C4-2B (cell line): ENCODE measurements at regions not wholly inside any gene's neighbourhood (a gene's known extent, or its start where the extent isn't known, plus 50 kb on each side); places are given as distances from the start of the nearest gene placed in this dataset.

Experiments
- H3K27ac ChIP-seq: fragments of 450-650 bp; 2 replicates; pipeline ENCODE4 v1.5.1; 2017
- ZFX ChIP-seq: fragments of 450-650 bp; IDR thresholded peaks from 2 replicates; pipeline ENCODE4 v1.6.1; 2017
- TF ChIP-seq, protein P1 (sequence below): fragments of 450-650 bp; conservative IDR thresholded peaks from 2 replicates; pipeline ENCODE4 v1.5.1; 2017; ENCODE audit warnings: mild to moderate bottlenecking

DNA sequence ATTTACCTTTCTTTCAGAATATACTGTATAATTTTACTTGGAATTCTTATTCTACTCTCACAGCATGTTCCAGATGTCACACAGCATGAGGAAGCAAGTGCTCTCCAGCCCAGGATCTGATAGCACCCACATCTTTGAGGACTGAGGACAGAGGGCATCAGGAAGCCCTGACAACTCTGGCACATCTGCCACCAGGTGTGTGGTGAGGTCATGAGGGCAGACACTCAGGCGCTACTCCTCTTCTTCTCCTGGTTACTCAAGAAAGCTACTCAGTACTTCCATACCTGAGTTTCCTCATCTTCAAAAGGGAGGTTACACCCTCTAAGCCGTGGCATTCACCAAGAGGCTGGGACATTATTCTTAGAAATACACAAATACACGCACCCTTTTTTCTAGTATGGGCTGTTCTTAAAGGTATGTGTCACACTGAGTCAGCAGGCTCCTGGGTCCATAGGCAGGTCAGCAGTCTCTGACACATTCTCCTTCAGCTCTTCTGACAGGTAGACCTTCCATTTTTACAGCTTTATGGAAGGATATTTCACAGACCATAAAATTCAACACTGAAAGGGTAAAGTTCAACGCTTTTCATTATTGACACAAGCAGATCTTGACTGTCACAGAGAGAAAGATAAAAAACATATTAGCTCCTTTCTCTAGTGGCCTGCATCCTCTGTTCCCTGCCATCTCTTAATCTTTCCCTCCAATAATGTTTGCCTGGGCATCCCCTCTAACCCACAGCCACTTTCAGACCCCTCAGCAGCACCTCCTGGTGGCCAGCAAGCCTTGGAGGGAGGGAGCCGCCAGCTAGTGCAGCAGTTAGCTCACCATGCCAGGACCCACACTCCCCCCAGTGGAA, 103.2 kb upstream of the TJP1 start:
- TF ChIP-seq, protein P1, sequence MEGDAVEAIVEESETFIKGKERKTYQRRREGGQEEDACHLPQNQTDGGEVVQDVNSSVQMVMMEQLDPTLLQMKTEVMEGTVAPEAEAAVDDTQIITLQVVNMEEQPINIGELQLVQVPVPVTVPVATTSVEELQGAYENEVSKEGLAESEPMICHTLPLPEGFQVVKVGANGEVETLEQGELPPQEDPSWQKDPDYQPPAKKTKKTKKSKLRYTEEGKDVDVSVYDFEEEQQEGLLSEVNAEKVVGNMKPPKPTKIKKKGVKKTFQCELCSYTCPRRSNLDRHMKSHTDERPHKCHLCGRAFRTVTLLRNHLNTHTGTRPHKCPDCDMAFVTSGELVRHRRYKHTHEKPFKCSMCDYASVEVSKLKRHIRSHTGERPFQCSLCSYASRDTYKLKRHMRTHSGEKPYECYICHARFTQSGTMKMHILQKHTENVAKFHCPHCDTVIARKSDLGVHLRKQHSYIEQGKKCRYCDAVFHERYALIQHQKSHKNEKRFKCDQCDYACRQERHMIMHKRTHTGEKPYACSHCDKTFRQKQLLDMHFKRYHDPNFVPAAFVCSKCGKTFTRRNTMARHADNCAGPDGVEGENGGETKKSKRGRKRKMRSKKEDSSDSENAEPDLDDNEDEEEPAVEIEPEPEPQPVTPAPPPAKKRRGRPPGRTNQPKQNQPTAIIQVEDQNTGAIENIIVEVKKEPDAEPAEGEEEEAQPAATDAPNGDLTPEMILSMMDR, result peak; percentile 76
- TF ChIP-seq ZFX, result no peak
- H3K27ac ChIP-seq, result peak overlapping the region; percentile 6; the same call in 1 of the 2 replicates

DNA sequence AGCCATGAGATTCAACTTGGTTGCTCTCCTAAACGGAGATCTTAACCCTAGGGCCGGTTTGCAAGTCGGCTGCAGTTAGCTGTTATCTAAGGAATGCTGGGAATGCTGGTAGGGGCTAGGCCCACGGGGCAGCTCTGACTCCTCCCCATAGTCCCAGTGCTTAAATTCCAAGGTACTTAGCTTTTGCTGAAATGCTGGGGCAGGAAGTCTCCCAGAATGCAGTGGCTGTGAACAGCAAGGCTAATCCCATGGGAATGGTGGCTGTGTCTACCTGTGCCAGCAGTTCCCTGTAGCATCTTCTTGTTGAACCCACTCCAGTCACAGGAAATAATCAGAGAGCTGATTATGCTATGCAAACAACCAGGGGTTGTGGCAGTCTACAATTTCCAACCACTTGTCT, 102.5 kb upstream of the TJP1 start:
- peak overlapping the region; percentile 6; the same call in 1 of the 2 replicates for H3K27ac ChIP-seq

DNA sequence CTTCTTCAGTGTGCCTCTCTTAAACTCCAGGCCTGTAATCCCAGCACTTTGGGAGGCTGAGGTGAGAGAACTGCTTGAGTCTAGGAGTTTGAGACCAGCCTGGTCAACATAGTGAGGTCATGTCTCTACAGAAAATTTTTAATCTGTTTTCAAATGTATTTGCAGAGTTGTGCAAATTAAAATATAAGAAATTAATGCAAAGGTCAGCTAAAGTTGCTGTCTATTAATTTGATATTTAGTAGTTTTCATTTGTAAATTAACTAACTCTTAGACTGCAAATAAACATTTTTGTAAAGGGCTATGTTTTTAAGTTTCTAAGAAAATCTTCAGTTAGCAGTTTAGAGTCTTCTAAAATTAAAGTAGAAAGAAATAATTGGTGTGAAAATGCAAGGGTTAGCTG, 99.9 kb upstream of the TJP1 start:
- no peak overlapping the region for H3K27ac ChIP-seq
- TF ChIP-seq, protein P1, result no peak
- TF ChIP-seq ZFX, result no peak

More for the DNA sequence above, 102.5 kb upstream of the TJP1 start:
- TF ChIP-seq, protein P1, result no peak
- no peak for TF ChIP-seq ZFX

DNA sequence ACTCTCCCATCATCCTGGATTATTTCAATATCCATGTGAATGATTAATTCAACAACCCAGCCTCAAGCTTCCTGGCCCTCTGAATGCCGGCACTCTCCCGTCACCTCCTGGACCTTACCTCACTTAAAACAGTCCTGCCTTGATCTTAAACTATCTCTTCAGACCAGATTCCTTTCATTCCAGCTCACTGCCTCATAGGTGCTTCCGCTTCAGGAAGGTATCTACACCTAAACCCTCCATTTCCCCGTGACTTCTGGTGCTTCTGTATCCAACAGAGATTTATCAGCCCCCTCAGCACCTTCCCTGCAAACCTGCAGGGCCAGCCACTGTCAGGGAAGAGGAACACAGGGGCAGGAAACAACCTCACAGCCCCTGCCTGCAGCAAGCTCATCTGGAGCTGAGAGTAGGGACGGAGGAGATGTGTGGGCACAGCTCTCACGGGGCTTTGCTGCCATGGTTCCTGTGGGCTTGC, 98.9 kb upstream of the TJP1 start:
- no peak overlapping the region for H3K27ac ChIP-seq
- no peak for TF ChIP-seq ZFX
- TF ChIP-seq, protein P1, result no peak

DNA sequence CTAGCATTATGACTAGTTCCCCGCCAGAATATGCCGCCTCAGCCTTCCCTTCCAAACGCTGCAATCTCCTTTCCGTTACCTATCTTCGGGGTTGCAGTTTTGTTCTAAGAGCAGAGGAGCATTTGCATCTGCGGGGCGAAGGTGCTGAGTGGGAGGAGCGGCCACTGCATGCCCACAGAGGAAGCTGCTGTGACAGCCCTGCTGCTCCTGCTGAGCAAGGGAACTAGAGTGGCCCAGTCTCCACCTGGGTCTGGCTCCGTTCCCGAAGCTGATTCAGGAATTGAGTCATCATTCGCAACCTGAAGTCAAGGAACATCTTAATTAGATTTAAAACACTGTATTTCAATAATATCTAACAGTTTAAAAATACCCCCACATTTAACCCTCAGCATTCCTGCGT, 98.2 kb upstream of the TJP1 start:
- no peak for TF ChIP-seq ZFX
- TF ChIP-seq, protein P1, result no peak
- no peak overlapping the region for H3K27ac ChIP-seq

DNA sequence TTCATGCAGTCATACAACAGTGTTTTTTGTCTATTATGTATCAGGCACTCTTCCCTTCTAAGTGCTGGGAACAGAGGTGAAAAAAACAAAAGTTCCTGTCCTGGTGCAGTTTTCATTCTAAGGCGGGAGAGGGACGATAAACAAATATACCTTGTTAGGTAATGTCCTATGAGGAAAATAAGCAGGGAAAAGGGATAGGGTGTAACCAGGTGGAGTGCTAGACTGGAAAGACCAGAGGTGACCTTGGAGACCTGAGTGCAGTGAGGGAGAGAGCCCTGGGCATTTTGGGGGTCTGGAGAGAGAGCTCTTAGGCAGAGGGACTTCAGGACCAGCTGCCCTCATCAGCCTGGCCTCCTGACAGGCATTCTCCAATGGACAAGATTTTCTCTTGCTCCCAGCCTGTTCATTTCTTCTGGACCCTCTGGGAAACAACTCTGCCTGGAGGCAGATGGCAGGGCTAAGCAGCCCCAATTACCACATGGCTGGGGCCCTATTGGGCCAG, 97.2 kb upstream of the TJP1 start:
- H3K27ac ChIP-seq, result no peak overlapping the region
- no peak for TF ChIP-seq ZFX
- TF ChIP-seq, protein P1, result no peak
